Activated CD8-positive, alpha-beta T cell treated with anti-CD3 and anti-CD28 coated beads for 36 hours (primary cell): ENCODE measurements at regions not wholly inside any gene's neighbourhood (a gene's known extent, or its start where the extent isn't known, plus 50 kb on each side); places are given as distances from the start of the nearest gene placed in this dataset.

Experiments
- ATAC-seq: fragments of 200-7000 bp; cut with Tn5 transposase; one replicate; pipeline ENCODE4 v1.10.0; 2021; ENCODE audit warnings: mild to moderate bottlenecking, moderate library complexity
- CTCF ChIA-PET: fragments of 350-600 bp; sonication (Branson Sonifier 250); formaldehyde crosslinking; loops from one replicate; lab custom pipeline; 2021; ENCODE audit warnings: antibody characterized with exemption; lab: Charles Lee
- POLR2A ChIA-PET: fragments of 350-600 bp; sonication (Branson Sonifier 250); formaldehyde crosslinking; loops from one replicate; lab custom pipeline; 2021; ENCODE audit warnings: antibody characterized with exemption; lab: Charles Lee
- DNase-seq: peaks from one replicate; pipeline ENCODE4 v3.0.0-alpha.2; 2020
- H3K27ac Mint-ChIP-seq: one replicate; pipeline ENCODE4 v1.8.0; 2021; ENCODE audit warnings: mild to moderate bottlenecking, mixed read lengths
- H3K27me3 Mint-ChIP-seq: one replicate; pipeline ENCODE4 v1.8.0; 2021; ENCODE audit warnings: mixed read lengths
- H3K36me3 Mint-ChIP-seq: one replicate; pipeline ENCODE4 v1.8.0; 2021; ENCODE audit warnings: low read depth, mixed read lengths
- H3K4me1 Mint-ChIP-seq: one replicate; pipeline ENCODE4 v1.8.0; 2021; ENCODE audit warnings: low read depth, mixed read lengths
- H3K4me3 Mint-ChIP-seq: one replicate; pipeline ENCODE4 v1.8.0; 2021; ENCODE audit warnings: mild to moderate bottlenecking, moderate library complexity, mixed read lengths
- H3K9me3 Mint-ChIP-seq: one replicate; pipeline ENCODE4 v1.8.0; 2021; ENCODE audit warnings: mixed read lengths
- intact Hi-C: fragments of 100-400 bp; cut with micrococcal nuclease; formaldehyde crosslinking; loops from one replicate; pipeline ENCODE4 v1.10.0; 2022
- TF ChIP-seq, protein P1 (sequence below): fragments of 200-600 bp; IDR thresholded peaks from one replicate; pipeline ENCODE4 v1.8.0; 2022; ENCODE audit warnings: antibody characterized with exemption, mild to moderate bottlenecking

DNA sequence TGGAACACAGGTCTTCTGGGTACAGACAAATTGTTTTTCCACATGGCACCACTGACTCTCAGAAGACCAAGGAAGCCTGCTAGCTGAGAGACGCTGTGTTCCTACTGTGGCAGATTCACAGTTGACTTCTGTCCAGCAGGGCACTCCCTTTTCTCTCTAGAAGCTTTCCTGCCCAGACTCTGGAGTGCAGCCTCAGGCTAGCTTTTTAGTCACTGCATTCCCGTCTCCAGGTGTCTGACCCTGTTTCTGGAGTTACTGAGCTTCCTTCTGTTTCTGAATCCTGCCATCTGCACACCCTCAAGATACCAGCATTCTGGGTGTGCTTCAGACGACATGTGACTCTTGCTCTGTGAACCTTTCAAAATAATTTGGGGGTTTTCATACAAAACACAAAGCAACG is 125.1 kb downstream of the TMEM200C start:
- Mint-ChIP-seq H3K36me3 (no peaks in the 10 kb centered on the region), H3K27ac (no peak overlapping the region), H3K4me1 (no peaks in the 10 kb centered on the region), H3K27me3 (no peaks in the 10 kb centered on the region), H3K9me3 (no peaks in the 10 kb centered on the region), H3K4me3 (no peak overlapping the region)
- intact Hi-C loops = no loop called here
- ChIA-PET POLR2A (no interaction called here), CTCF (no interaction called here)
- ATAC-seq (no peak), DNase-seq (no peak)
- TF ChIP-seq, protein P1, sequence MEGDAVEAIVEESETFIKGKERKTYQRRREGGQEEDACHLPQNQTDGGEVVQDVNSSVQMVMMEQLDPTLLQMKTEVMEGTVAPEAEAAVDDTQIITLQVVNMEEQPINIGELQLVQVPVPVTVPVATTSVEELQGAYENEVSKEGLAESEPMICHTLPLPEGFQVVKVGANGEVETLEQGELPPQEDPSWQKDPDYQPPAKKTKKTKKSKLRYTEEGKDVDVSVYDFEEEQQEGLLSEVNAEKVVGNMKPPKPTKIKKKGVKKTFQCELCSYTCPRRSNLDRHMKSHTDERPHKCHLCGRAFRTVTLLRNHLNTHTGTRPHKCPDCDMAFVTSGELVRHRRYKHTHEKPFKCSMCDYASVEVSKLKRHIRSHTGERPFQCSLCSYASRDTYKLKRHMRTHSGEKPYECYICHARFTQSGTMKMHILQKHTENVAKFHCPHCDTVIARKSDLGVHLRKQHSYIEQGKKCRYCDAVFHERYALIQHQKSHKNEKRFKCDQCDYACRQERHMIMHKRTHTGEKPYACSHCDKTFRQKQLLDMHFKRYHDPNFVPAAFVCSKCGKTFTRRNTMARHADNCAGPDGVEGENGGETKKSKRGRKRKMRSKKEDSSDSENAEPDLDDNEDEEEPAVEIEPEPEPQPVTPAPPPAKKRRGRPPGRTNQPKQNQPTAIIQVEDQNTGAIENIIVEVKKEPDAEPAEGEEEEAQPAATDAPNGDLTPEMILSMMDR = no peak

DNA sequence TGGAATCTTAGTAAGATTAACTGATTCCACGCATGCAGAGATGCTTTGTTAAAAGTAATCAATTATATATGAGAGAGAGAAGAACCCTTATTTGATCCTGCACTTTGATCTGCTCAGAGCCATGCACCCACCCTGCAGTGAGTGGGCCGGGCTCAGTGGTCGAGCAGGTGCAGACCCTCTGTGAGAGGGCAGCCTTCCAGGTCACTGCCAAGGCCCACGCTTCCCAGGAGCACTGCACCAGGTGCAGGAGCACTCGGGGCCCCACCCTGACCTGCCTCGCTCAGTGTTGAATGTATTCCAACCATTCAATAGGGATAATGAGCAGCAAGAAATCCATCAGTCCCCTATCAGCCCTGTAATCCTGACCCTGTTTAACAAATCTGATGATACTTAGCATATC is 126.9 kb downstream of the TMEM200C start:
- no peak overlapping the region for H3K4me3 Mint-ChIP-seq

DNA sequence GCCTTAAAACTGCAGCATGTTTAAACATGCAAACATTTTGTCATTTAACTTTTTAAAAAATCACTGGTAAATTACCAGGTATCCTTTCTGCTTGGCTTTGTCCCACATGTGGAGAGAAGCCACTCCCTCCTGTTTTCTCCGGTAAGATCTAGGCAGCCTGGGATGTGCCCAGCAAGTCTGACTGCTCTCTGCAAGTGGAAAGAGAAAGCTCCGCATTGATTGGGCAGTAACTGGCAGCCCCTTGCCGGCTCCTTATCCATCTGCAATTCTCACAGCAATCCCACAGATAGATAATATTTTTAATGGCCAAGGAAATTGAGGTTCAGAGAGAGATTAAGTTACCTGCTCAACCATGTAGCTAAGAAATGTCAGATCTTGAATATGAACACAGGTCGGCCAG is 136.1 kb downstream of the TMEM200C start:
- no peak for ATAC-seq
- TF ChIP-seq, protein P1 = no peak
- intact Hi-C loops = no loop called here
- Mint-ChIP-seq H3K36me3 (no peaks in the 10 kb centered on the region), H3K27ac (no peak overlapping the region), H3K9me3 (no peaks in the 10 kb centered on the region), H3K4me3 (no peak overlapping the region), H3K27me3 (peaks cover 2% of the 10 kb centered on the region), H3K4me1 (no peaks in the 10 kb centered on the region)
- ChIA-PET CTCF (no interaction called here), POLR2A (no interaction called here)
- DNase-seq = no peak

More for the DNA sequence above, 126.9 kb downstream of the TMEM200C start:
- no peak overlapping the region for H3K27ac Mint-ChIP-seq
- no peaks in the 10 kb centered on the region for H3K36me3 Mint-ChIP-seq
- no peaks in the 10 kb centered on the region for H3K4me1 Mint-ChIP-seq
- H3K9me3 Mint-ChIP-seq = no peaks in the 10 kb centered on the region
- ATAC-seq (no peak), DNase-seq (no peak)
- POLR2A ChIA-PET = no interaction called here
- H3K27me3 Mint-ChIP-seq = no peaks in the 10 kb centered on the region
- CTCF ChIA-PET = no interaction called here
- intact Hi-C loops = no loop called here
- TF ChIP-seq, protein P1 = no peak

DNA sequence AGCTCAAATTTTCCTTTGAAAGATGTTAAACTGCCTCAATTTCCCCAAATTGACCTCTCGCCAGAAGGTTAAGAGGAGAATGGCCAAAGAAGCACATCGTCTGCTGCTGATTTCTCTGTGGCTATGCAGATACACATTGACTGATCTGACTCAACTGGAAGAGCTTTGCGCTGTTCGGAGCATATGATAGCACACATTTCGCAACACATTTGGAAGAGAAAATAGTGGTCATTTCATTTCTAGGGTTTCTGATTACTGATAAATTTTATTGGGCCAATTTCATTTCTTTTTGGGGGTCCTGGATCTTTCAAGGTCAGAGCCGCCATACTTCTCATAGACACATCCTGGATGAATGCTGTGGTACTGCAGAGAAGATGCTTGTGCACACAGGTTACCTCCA is 138.5 kb downstream of the TMEM200C start:
- DNase-seq (no peak), ATAC-seq (no peak)
- Mint-ChIP-seq H3K27ac (no peak overlapping the region), H3K36me3 (no peaks in the 10 kb centered on the region), H3K9me3 (no peaks in the 10 kb centered on the region), H3K27me3 (peaks cover 9% of the 10 kb centered on the region), H3K4me1 (no peaks in the 10 kb centered on the region), H3K4me3 (no peak overlapping the region)
- ChIA-PET POLR2A (no interaction called here), CTCF (no interaction called here)
- intact Hi-C loops = no loop called here
- TF ChIP-seq, protein P1 = no peak

DNA sequence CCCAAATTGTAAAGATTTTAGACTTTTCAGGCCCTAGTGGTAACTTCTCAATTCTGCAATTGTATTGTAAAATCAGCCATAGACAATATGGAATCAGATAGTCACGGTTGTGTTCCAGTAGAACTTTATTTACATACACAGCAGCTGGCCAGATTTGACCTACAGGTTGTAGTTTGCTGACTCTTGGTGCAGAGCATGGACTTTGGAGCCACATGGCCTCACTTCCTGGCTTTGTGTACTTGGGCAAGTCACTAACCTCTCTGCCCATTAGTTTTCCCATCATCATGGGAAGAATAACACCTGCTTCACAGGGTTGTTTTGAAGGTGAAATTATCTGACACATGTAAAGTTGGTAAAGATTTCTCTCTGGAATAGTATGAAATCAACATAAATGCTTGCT is 147.6 kb downstream of the TMEM200C start:
- TF ChIP-seq, protein P1 = no peak
- no peak for ATAC-seq
- POLR2A ChIA-PET = no interaction called here
- Mint-ChIP-seq H3K27me3 (peaks cover 6% of the 10 kb centered on the region), H3K36me3 (no peaks in the 10 kb centered on the region), H3K27ac (no peak overlapping the region), H3K9me3 (peaks cover 2% of the 10 kb centered on the region), H3K4me1 (no peaks in the 10 kb centered on the region), H3K4me3 (no peak overlapping the region)
- intact Hi-C loops = no loop called here
- CTCF ChIA-PET = no interaction called here
- DNase-seq = no peak
